ENCODE measurements at regions not wholly inside any gene's neighbourhood (a gene's known extent, or its start where the extent isn't known, plus 50 kb on each side); places are given as distances from the start of the nearest gene placed in this dataset.

DNA sequence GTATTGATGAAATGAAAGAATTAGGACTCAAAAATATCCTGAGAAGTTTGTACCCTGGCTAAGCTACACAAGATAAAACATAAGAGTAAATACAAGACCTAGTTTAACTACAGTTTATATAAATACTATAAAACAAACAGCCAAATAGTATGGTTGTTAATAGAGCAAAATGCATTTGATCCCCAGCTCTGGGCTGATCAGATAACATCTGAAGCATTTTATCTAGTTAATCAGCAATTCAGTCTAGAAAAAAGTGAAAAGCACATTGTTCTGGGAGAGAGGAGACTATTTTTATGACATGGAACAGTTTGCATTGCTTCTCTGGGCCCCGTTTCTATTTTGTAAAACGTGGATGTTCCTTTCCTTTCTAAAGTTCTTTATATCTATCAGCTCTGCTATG, 139.6 kb upstream of the RORB start:
- TF ChIP-seq CTCF (conservative IDR thresholded peaks at IDR 0.05), result no peak
- no peaks in the 10 kb centered on the region for H3K27me3 Mint-ChIP-seq (ENCODE audit: low read depth)
- H3K27ac Mint-ChIP-seq (ENCODE audit: unreplicated experiment), result no peak overlapping the region
- no peak overlapping the region for H3K4me3 Mint-ChIP-seq
- no peaks in the 10 kb centered on the region for H3K4me1 Mint-ChIP-seq
- H3K36me3 Mint-ChIP-seq (ENCODE audit: low read depth), result no peaks in the 10 kb centered on the region
- no peaks in the 10 kb centered on the region for H3K9me3 Mint-ChIP-seq
- no peak for DNase-seq (ENCODE audit: low read depth, low spot score)

GRCh38 chr9:74358959-74359358, 138.2 kb upstream of the RORB start:
- no peak overlapping the region for H3K4me3 Mint-ChIP-seq
- TF ChIP-seq CTCF (conservative IDR thresholded peaks at IDR 0.05), result no peak

GRCh38 chr9:74361508-74361907, 135.6 kb upstream of the RORB start:
- H3K36me3 Mint-ChIP-seq (ENCODE audit: low read depth), result no peaks in the 10 kb centered on the region
- no peaks in the 10 kb centered on the region for H3K4me1 Mint-ChIP-seq
- no peak overlapping the region for H3K4me3 Mint-ChIP-seq
- no peaks in the 10 kb centered on the region for H3K9me3 Mint-ChIP-seq
- H3K27me3 Mint-ChIP-seq (ENCODE audit: low read depth), result no peaks in the 10 kb centered on the region
- no peak overlapping the region for H3K27ac Mint-ChIP-seq (ENCODE audit: unreplicated experiment)
- no peak for TF ChIP-seq CTCF (conservative IDR thresholded peaks at IDR 0.05)
- no peak for DNase-seq (ENCODE audit: low read depth, low spot score)

More at GRCh38 chr9:74358959-74359358, 138.2 kb upstream of the RORB start:
- no peaks in the 10 kb centered on the region for H3K27me3 Mint-ChIP-seq (ENCODE audit: low read depth)
- H3K9me3 Mint-ChIP-seq, result no peaks in the 10 kb centered on the region
- no peak overlapping the region for H3K27ac Mint-ChIP-seq (ENCODE audit: unreplicated experiment)
- DNase-seq (ENCODE audit: low read depth, low spot score), result no peak
- no peaks in the 10 kb centered on the region for H3K36me3 Mint-ChIP-seq (ENCODE audit: low read depth)
- H3K4me1 Mint-ChIP-seq, result no peaks in the 10 kb centered on the region

DNA sequence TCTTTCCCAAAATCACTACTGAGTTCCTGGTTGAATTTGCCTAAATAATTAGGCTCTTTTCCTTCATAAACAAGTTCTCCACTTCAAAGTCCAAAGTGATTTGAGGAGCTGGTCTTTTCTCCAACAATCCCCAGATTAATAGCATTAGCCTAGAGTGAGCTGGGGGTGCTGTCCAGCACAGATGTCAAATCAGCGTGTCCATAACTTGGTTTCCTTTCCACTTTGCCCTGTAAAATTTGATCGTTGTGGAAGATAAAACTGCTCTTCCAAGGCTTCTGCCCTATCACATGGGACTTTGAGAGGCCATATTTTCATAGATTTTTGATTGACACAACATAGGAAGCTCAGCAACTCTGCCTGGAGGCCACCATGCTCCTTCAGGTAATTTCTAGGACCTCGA, 134.7 kb upstream of the RORB start:
- H3K9me3 Mint-ChIP-seq, result peaks cover 3% of the 10 kb centered on the region
- no peak for TF ChIP-seq CTCF (conservative IDR thresholded peaks at IDR 0.05)
- H3K27ac Mint-ChIP-seq (ENCODE audit: unreplicated experiment), result no peak overlapping the region
- H3K27me3 Mint-ChIP-seq (ENCODE audit: low read depth), result no peaks in the 10 kb centered on the region
- no peaks in the 10 kb centered on the region for H3K36me3 Mint-ChIP-seq (ENCODE audit: low read depth)
- no peak overlapping the region for H3K4me3 Mint-ChIP-seq
- no peak for DNase-seq (ENCODE audit: low read depth, low spot score)
- H3K4me1 Mint-ChIP-seq, result no peaks in the 10 kb centered on the region

DNA sequence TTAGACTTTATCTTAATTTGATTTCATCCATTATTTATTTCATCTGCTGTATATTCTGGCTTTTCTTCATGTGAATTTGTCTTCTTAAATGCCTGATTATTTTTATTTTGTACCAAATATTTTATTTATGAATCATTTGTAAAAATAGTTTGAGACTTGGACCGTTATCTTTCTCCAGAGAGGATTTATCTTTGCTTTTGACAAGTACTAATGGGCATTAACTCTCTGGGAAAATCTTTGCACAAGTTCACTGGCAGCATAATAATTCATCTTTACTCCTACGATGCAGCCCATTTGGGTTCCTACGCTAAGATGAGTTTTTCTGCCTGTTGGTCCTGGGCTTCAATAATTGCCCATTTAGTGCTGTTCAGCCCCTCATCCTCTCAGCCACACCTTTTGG, 131.0 kb upstream of the RORB start:
- H3K27ac Mint-ChIP-seq (ENCODE audit: unreplicated experiment), result no peak overlapping the region
- H3K27me3 Mint-ChIP-seq (ENCODE audit: low read depth), result no peaks in the 10 kb centered on the region
- TF ChIP-seq CTCF (conservative IDR thresholded peaks at IDR 0.05), result no peak
- no peak overlapping the region for H3K4me3 Mint-ChIP-seq
- H3K36me3 Mint-ChIP-seq (ENCODE audit: low read depth), result no peaks in the 10 kb centered on the region
- no peak for DNase-seq (ENCODE audit: low read depth, low spot score)
- peaks cover 3% of the 10 kb centered on the region for H3K9me3 Mint-ChIP-seq
- no peaks in the 10 kb centered on the region for H3K4me1 Mint-ChIP-seq

- TF ChIP-seq CTCF (conservative IDR thresholded peaks at IDR 0.05), result no peak
- Mint-ChIP-seq H3K4me3 (no peak overlapping the region), H3K36me3 (ENCODE audit: low read depth) (no peaks in the 10 kb centered on the region), H3K27me3 (ENCODE audit: low read depth) (no peaks in the 10 kb centered on the region), H3K4me1 (no peaks in the 10 kb centered on the region), H3K27ac (ENCODE audit: unreplicated experiment) (no peak overlapping the region), H3K9me3 (peaks cover 3% of the 10 kb centered on the region)
- no peak for DNase-seq (ENCODE audit: low read depth, low spot score)
These were observed 127.3 kb upstream of the RORB start for GRCh38 chr9:74369844-74370243.

All from neural crest cell (in vitro differentiated cells).